ENCODE measurements at regions not wholly inside any gene's neighbourhood (a gene's known extent, or its start where the extent isn't known, plus 50 kb on each side); places are given as distances from the start of the nearest gene placed in this dataset.

DNA sequence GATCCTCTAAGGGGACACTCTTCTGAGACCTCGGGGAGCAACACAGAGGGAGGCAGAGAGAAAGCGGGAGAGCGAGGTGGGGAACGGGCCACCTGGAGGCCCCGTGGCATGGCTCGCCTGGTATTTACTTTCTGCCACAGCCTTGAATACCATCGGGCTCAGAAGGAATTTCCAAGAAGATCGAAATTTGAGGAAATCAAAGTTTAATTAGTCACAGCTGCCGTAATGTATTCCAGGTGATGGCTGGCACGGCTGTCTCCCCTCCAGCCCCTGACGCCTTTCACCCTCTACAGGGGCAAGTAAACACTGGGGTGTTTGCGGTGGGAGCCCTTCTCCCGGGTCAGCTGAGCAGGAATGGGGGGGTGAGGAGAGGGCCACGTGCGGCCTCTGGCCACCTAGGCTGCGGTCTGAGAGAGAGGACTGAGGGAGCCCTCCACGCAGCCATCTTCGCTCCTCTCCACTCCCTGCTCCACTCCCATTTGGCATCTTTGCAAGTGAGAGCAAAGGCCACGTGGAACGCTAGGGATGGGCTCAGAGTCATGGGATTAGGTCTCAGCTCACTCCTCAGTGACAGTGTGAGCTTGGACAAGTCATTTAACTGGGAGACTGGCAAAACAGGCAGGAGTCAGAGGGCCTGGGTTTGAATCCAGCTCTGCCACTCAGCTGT lies 125.2 kb downstream of the SYF2 start:
- ATAC-seq (ENCODE audit: low read depth), result no peak
- H3K27ac Mint-ChIP-seq, result peak overlapping the region; percentile 30
- H3K36me3 Mint-ChIP-seq, result peaks cover 15% of the 10 kb centered on the region
- H3K9me3 Mint-ChIP-seq, result peaks cover 11% of the 10 kb centered on the region
- no peak overlapping the region for H3K4me3 Mint-ChIP-seq
- no peak for DNase-seq
- peaks cover 39% of the 10 kb centered on the region for H3K4me1 Mint-ChIP-seq
- POLR2A ChIA-PET, result no interaction called here
- H3K27me3 Mint-ChIP-seq, result no peaks in the 10 kb centered on the region

DNA sequence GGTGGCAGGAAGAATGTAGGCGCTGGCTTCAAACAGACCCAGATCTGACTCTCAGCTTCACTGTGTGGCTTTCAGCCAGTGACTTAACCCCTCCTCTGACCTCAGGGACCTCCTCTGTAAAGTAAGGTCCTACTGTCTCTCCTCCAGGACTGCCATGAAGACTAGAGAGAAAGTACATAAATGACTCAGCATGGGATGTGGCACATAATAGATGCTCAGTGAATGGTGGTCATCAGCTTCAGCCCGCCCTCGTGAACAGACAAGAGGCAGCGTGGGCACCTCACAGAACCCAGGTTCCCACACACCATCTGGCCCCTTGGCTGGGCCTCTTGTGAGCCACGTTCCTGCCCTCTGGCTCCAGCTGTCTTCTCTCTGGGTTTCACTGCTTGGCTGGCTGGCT lies 126.0 kb downstream of the SYF2 start:
- Mint-ChIP-seq H3K27me3 (no peaks in the 10 kb centered on the region), H3K4me3 (peak overlapping the region; percentile 9), H3K36me3 (peaks cover 15% of the 10 kb centered on the region), H3K27ac (peak overlapping the region; percentile 30), H3K4me1 (peaks cover 45% of the 10 kb centered on the region), H3K9me3 (peaks cover 11% of the 10 kb centered on the region)
- POLR2A ChIA-PET, result no interaction called here
- no peak for DNase-seq
- peak; percentile 59 for ATAC-seq (ENCODE audit: low read depth)

DNA sequence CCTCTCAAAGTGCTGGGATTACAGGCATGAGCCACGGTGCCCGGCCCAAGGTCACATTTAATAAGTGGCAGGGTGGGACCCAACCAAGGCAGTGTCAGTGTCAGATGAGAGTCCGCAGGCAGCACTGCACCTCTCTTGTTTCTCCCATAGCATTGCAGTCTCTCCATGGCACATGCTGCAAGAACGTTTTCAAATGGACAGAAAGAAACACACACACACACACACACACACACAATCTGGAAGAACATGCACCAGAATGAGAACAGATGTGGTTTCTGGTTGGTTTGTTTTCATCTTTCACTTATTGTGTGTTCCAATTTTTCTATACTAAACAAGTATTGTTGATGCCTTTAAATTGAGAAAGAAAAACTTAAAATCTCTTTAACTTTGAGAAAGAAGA lies 126.5 kb downstream of the SYF2 start:
- ATAC-seq (ENCODE audit: low read depth), result no peak
- peaks cover 15% of the 10 kb centered on the region for H3K36me3 Mint-ChIP-seq
- POLR2A ChIA-PET, result no interaction called here

DNA sequence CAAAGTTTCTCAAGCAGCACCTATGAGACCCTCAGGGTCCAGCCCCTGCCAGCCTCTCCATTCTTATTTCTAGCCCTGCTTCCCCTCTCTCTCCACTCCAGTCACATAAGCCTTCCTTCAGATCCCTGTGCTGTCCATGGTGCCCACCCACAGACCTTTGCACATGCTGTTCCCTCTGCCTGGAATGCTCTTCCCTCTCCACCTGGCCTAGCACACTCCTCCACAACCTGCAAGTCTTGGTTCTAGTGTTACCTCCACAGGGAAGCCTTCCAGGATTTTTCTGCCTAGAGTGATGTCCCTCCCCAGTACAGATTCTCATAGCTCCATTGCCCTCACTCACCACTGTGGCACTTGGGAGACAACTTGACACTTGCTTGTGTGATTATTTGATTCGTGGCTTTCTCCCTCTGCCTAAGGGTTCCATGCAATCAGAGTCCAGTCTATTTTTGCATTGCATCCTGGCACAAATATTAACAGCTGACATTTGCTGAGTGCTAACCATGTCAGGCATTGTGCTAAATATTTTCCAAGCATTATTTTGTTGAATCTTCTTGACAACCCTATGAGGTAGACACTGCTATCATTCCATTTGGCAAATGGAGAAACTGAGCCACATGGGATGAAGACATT lies 127.3 kb downstream of the SYF2 start:
- Mint-ChIP-seq H3K27ac (no peak overlapping the region), H3K4me1 (peaks cover 56% of the 10 kb centered on the region)
- POLR2A ChIA-PET, result no interaction called here

More for the DNA sequence above, 126.5 kb downstream of the SYF2 start:
- Mint-ChIP-seq H3K9me3 (peaks cover 11% of the 10 kb centered on the region), H3K4me1 (peaks cover 49% of the 10 kb centered on the region), H3K27ac (no peak overlapping the region), H3K4me3 (no peak overlapping the region), H3K27me3 (no peaks in the 10 kb centered on the region)
- no peak for DNase-seq

DNA sequence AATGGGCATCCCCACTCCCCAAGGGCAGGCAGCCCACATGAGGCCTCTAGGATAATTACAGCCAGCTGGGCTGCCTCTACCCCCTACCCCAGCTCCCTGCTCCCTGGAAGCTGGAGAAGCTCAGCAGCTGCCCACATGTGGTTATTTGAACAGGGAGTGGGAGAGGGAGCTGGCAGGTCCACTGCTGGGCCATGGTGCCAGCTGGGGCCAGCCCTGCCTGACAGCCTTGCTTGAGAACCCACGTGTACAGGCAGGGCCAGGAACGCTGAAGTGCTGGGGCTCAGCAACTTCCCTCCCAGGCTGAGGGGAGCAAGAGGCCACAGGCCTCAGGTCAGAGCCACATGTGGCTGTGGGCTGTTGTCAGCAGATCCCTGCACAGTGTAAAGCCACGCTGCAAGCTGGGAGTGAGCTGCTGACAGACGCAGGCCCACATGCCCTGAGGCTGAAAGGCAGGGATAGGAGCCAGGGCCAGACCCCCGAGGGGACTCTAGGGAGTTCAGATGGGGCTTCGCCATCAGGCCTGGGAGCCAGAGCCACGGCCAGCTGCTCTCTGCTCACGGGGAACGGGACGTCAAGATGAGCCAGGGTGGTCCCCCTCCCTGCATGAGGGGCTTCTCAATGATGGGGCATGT lies 129.0 kb downstream of the SYF2 start:
- peaks cover 62% of the 10 kb centered on the region for H3K4me1 Mint-ChIP-seq
- H3K4me3 Mint-ChIP-seq, result no peak overlapping the region
- H3K9me3 Mint-ChIP-seq, result no peaks in the 10 kb centered on the region
- ATAC-seq (ENCODE audit: low read depth), result no peak
- POLR2A ChIA-PET, result no interaction called here
- no peak overlapping the region for H3K27ac Mint-ChIP-seq
- no peaks in the 10 kb centered on the region for H3K27me3 Mint-ChIP-seq
- DNase-seq, result no peak
- H3K36me3 Mint-ChIP-seq, result peaks cover 2% of the 10 kb centered on the region

More for the DNA sequence above, 127.3 kb downstream of the SYF2 start:
- H3K36me3 Mint-ChIP-seq, result peaks cover 13% of the 10 kb centered on the region
- no peaks in the 10 kb centered on the region for H3K27me3 Mint-ChIP-seq
- no peak overlapping the region for H3K4me3 Mint-ChIP-seq
- ATAC-seq (ENCODE audit: low read depth) (no peak), DNase-seq (no peak)
- H3K9me3 Mint-ChIP-seq, result peaks cover 9% of the 10 kb centered on the region

DNA sequence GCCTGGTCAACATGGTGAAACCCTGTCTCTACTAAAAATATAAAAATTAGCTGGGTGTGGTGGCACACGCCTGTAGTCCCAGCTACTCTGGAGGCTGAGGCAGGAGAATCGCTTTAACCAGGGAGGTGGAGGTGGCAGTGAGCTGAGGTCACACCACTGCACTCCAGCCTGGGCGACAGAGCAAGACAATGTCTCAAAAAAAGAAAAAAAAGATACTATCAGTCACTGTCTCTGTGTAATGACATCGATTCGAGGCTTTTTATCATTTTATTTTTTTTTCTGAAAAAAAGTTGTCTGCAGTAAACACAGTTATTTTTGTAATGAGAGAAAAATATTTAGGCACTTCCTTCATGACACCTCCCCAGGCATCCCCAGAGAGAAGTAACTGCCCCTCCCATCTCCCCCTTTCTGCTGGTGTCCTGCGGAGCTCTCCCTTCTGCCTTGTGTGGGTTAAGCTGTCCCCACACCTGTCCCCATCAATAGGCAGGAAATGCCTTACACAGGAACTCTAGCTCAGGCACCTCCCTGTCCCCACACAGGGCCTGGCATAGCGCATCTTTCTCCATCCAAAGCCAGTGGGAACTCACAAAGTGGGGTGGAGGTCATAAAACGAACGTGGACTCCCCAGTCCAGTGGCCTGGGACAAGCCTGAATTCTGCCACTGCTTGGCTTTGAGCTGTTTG lies 132.0 kb downstream of the SYF2 start:
- peaks cover 75% of the 10 kb centered on the region for H3K4me1 Mint-ChIP-seq
- POLR2A ChIA-PET, result interaction anchor here (0.6 to 4.1 kb wide), 23 partner anchors 9 to 252 kb away, joined by 3 to 50 read pairs (median 5); partner anchors contain the start of genes RSRP1 and SYF2
- DNase-seq (peak; percentile 54), ATAC-seq (ENCODE audit: low read depth) (peak; percentile 4)
- H3K4me3 Mint-ChIP-seq, result peak overlapping the region; percentile 73
- H3K9me3 Mint-ChIP-seq, result no peaks in the 10 kb centered on the region
- H3K27me3 Mint-ChIP-seq, result no peaks in the 10 kb centered on the region
- H3K27ac Mint-ChIP-seq, result peak overlapping the region; percentile 87
- H3K36me3 Mint-ChIP-seq, result peaks cover 3% of the 10 kb centered on the region

DNA sequence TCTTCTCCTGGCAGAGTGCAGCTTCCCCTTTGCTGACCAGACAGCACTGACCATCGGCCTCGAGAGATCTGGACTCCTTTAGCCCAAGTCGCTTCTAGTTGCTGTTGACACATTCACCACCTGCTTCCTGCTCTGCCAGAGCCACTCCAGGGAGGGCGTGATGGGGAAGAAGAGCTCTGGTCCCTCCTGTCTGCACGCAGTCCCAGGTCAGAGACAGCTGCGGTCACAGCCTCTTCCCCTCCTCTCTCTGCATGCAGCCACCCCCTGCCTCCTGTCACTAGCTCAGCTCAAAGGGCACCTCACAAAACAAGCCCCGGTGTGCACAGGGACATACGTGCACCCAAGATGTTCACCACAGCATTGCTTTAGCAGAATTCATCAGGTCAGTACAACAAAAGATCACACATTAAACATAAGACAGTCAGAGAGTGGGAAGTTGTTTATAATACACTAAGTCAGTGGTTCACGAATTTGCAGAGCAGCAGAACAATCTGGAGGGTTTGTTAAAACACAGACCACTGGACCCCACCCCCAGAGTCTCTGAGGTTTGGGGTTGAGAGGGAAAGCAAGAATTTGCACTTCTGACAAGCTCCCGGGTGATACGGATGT lies 132.9 kb downstream of the SYF2 start:
- ATAC-seq (ENCODE audit: low read depth), result peak; percentile 57
- POLR2A ChIA-PET, result interaction anchor here (0.6 to 4.1 kb wide), 28 partner anchors 57 to 251 kb away, joined by 3 to 50 read pairs (median 4); partner anchors contain the start of genes RSRP1 and SYF2
- H3K4me3 Mint-ChIP-seq, result peak overlapping the region; percentile 73

DNA sequence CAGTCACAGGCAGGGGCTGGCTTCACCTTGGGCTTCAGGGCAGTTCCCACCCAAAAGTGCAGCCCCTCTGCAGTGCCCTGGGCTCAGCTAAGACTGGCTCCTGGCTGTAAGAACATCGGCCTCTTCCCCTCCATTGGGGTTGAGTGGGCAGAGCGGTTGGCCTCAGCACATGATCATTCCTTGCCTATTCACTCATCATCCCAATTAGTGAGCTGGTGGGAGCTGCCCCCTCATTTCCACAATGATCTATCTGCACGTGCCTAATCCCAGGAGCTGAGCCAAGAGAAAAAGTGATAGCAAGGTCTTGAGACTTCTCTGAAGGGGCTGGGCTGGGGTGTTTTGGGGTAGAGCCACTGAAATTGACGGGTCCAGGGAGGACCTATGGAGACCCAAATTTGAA lies 133.6 kb downstream of the SYF2 start:
- H3K36me3 Mint-ChIP-seq, result peaks cover 14% of the 10 kb centered on the region

More for the DNA sequence above, 132.9 kb downstream of the SYF2 start:
- peaks cover 8% of the 10 kb centered on the region for H3K36me3 Mint-ChIP-seq
- no peaks in the 10 kb centered on the region for H3K27me3 Mint-ChIP-seq
- peak; percentile 67 for DNase-seq
- peak overlapping the region; percentile 87 for H3K27ac Mint-ChIP-seq
- H3K4me1 Mint-ChIP-seq, result peaks cover 76% of the 10 kb centered on the region
- peaks cover 1% of the 10 kb centered on the region for H3K9me3 Mint-ChIP-seq

DNA sequence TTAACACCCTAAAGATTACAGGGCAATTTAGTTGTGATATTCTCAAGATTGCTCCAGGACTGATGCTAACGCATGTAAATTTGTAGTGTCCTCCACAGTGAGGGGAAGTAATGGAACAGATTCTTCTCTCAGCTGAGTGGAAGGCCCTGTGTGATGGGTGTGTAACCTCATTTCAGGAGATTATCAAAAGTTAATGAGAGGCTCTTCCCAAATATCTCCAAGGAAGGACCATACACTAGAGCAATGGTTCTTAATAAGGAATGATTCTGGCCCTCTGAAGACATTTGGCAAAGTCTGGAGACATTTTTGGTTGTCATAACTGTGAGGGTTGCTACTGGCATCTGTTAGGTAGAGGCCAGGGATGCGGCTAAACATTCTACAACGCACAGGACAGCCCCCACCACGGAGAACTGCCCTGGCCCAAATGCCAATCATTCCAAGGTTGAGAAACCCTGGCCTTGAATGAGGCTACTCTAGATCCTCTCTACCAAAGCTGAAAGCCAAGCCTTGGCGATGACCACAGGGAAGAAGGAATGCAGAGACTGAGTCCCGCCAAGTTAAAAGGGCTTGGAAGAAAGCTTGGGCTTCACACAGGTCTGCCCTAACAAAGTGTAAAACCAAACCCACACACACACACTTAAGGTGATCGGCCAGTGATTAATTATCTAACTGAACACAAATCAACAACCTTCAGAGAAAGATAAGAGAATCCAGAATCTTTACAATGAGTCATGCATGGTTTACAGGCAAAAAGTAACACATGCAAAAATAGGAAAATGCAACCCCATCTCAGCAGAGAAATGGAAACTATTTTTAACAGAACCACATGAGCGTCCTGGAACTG lies 135.8 kb downstream of the SYF2 start:
- Mint-ChIP-seq H3K9me3 (peaks cover 4% of the 10 kb centered on the region), H3K27me3 (peaks cover 2% of the 10 kb centered on the region), H3K4me3 (peak overlapping the region; percentile 69), H3K27ac (peak overlapping the region; percentile 86), H3K36me3 (peaks cover 15% of the 10 kb centered on the region), H3K4me1 (peaks cover 79% of the 10 kb centered on the region)
- POLR2A ChIA-PET, result interaction anchor here (0.8 to 4.1 kb wide), 10 partner anchors 59 to 171 kb away, joined by 3 to 50 read pairs (median 5); no protein-coding TSS in a partner anchor
- DNase-seq (no peak), ATAC-seq (ENCODE audit: low read depth) (no peak)

More for the DNA sequence above, 133.6 kb downstream of the SYF2 start:
- no peaks in the 10 kb centered on the region for H3K27me3 Mint-ChIP-seq
- H3K4me3 Mint-ChIP-seq, result peak overlapping the region; percentile 73
- DNase-seq (peak; percentile 33), ATAC-seq (ENCODE audit: low read depth) (no peak)
- peak overlapping the region; percentile 87 for H3K27ac Mint-ChIP-seq
- H3K4me1 Mint-ChIP-seq, result peaks cover 80% of the 10 kb centered on the region
- H3K9me3 Mint-ChIP-seq, result peaks cover 4% of the 10 kb centered on the region
- POLR2A ChIA-PET, result interaction anchor here (1.1 to 4.1 kb wide), 14 partner anchors 56 to 173 kb away, joined by 3 to 50 read pairs (median 6); partner anchors contain the start of gene RSRP1

DNA sequence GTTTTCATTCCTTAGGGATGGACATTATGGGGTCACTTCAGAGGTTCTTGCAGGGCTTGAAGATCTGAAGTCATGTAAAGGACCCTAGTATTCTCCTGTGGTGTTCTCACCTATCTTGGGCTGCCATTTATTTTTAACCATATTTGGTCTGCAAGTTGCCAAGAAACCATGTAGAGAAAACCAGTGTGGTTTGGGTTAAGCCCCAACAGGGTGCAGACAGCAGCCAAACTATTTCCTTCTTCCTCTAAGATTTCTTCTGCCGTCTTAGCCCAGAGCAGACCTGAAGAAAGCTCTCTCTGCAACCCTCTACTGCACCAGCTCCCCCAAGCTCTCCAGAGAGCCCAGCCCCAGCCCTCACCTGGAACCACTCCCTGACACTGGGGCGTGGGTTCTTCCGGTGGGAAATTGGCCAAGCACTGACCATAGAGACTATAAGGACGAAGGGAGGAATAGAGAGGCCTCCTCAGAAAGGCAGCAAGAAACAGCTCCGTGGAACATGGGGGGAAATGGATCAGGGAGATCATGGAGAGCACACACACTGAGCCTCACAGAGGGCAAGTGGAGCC lies 136.6 kb downstream of the SYF2 start:
- Mint-ChIP-seq H3K4me3 (peak overlapping the region; percentile 69), H3K4me1 (peaks cover 78% of the 10 kb centered on the region), H3K36me3 (peaks cover 15% of the 10 kb centered on the region), H3K9me3 (peaks cover 4% of the 10 kb centered on the region), H3K27me3 (peaks cover 2% of the 10 kb centered on the region), H3K27ac (peak overlapping the region; percentile 86)
- peak; percentile 52 for ATAC-seq (ENCODE audit: low read depth)
- peak; percentile 51 for DNase-seq
- POLR2A ChIA-PET, result interaction anchor here (0.8 to 1.7 kb wide), 9 partner anchors 59 to 199 kb away, joined by 3 to 5 read pairs (median 5); no protein-coding TSS in a partner anchor

DNA sequence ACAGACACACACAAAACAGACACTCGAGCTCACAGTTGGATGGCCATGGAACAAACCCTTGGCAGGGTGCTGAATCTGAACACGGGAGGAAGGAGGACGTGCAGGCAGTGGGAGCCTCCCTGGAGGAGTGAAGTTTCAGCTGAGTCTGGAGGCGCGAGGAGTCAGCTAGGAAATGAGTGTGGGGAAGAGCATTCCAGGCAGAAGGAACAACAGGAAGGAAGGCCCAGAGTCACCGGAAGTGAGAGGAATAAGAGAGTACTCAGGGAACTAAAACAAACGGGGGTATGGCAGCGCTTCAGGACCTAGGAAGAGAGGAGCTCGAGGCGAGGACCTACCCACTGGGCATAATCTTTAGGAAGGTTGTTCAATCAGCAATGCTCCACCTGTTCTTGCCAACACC lies 137.3 kb downstream of the SYF2 start:
- DNase-seq, result no peak
- Mint-ChIP-seq H3K27me3 (peaks cover 2% of the 10 kb centered on the region), H3K9me3 (peaks cover 4% of the 10 kb centered on the region), H3K36me3 (peaks cover 15% of the 10 kb centered on the region), H3K4me3 (peak overlapping the region; percentile 69), H3K27ac (peak overlapping the region; percentile 73), H3K4me1 (peaks cover 74% of the 10 kb centered on the region)
- no peak for ATAC-seq (ENCODE audit: low read depth)
- POLR2A ChIA-PET, result interaction anchor here (1.4 to 1.7 kb wide), 4 partner anchors 58 to 199 kb away, joined by 5 read pairs; no protein-coding TSS in a partner anchor

DNA sequence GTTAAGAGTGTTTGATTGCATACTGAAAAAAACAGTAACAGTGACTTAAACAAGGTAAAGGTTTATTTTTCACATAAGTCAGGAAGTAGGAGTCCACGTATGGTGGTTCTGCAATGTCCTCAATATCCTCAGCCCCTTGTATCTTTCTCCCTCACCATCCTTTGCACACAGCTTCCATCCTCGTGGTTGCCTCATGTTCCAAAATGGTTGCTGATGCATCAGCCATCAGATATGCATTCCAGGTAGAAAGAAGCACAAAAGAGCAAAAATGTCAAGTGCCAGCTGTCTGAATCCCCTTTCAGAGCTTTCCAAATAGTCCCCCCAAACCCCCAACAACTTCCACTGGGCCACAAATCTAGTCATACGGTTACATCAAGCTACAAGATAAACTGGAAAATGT lies 138.1 kb downstream of the SYF2 start:
- H3K27ac Mint-ChIP-seq, result no peak overlapping the region
- DNase-seq (no peak), ATAC-seq (ENCODE audit: low read depth) (no peak)
- H3K4me3 Mint-ChIP-seq, result no peak overlapping the region
- peaks cover 2% of the 10 kb centered on the region for H3K27me3 Mint-ChIP-seq
- POLR2A ChIA-PET, result interaction anchor here (1.6 kb wide), 1 partner anchor 198 kb away, joined by 5 read pairs; no protein-coding TSS in a partner anchor
- H3K9me3 Mint-ChIP-seq, result peaks cover 4% of the 10 kb centered on the region
- H3K4me1 Mint-ChIP-seq, result peaks cover 67% of the 10 kb centered on the region
- H3K36me3 Mint-ChIP-seq, result peaks cover 15% of the 10 kb centered on the region

All from activated naive CD8-positive, alpha-beta T cell treated with anti-CD3 and anti-CD28 coated beads, Interleukin-2, amount 10 ng/mL, durations not matched to agents 7 days and 5 days (primary cell).